HL-60 (cell line): ENCODE measurements at regions not wholly inside any gene's neighbourhood (a gene's known extent, or its start where the extent isn't known, plus 50 kb on each side); places are given as distances from the start of the nearest gene placed in this dataset.

ENCODE experiments used
- DNase-seq, 2 experiments: peaks; one replicate each; pipeline ENCODE4 v3.0.0-alpha.2; 2010 to 2020; ENCODE audit warnings: low read depth in 1 of 2, low spot score in 1 of 2
- H3K27ac ChIP-seq: fragments of 250-450 bp; sonication (Bioruptor Pico); replicated peaks from 2 replicates; pipeline ENCODE4 v1.5.1; 2020; ENCODE audit warnings: mild to moderate bottlenecking, moderate library complexity
- H3K27me3 ChIP-seq: fragments of 250-450 bp; sonication (Bioruptor Pico); 2 replicates; pipeline ENCODE4 v1.5.1; 2021; ENCODE audit warnings: mild to moderate bottlenecking, moderate library complexity; ENCODE audit not compliant: insufficient read depth, poor library complexity, severe bottlenecking
- H3K4me3 ChIP-seq: replicated peaks from 2 replicates; pipeline ENCODE4 v1.5.1; 2011; ENCODE audit warnings: mild to moderate bottlenecking, control low read depth, low read length; ENCODE audit not compliant: insufficient read depth
- CTCF ChIP-seq: IDR thresholded peaks from one replicate; pipeline ENCODE4 v1.5.1; 2011; ENCODE audit warnings: low read length, control low read depth, inconsistent platforms; ENCODE audit not compliant: insufficient read depth
- GABPA ChIP-seq: IDR thresholded peaks from 2 replicates; pipeline ENCODE4 v1.6.1; 2012; ENCODE audit warnings: low read depth
- POLR2AphosphoS5 ChIP-seq: IDR thresholded peaks from 2 replicates; pipeline ENCODE4 v1.6.1; 2012; ENCODE audit warnings: low read depth
- SPI1 ChIP-seq: IDR thresholded peaks from 2 replicates; pipeline ENCODE4 v1.6.1; 2012; ENCODE audit warnings: low read depth, mild to moderate bottlenecking, borderline replicate concordance
- TF ChIP-seq, protein P1 (sequence below): IDR thresholded peaks from 2 replicates; pipeline ENCODE4 v1.6.1; 2012; ENCODE audit warnings: low read depth; ENCODE audit not compliant: insufficient replicate concordance

GRCh38 chr11:121385688-121386087 lies 66.4 kb upstream of the SORL1 start:
- H3K4me3 ChIP-seq, result no peak overlapping the region
- no peaks in the 10 kb centered on the region for H3K27me3 ChIP-seq
- no peak overlapping the region for H3K27ac ChIP-seq
- DNase-seq, result no peak
- TF ChIP-seq, protein P1, sequence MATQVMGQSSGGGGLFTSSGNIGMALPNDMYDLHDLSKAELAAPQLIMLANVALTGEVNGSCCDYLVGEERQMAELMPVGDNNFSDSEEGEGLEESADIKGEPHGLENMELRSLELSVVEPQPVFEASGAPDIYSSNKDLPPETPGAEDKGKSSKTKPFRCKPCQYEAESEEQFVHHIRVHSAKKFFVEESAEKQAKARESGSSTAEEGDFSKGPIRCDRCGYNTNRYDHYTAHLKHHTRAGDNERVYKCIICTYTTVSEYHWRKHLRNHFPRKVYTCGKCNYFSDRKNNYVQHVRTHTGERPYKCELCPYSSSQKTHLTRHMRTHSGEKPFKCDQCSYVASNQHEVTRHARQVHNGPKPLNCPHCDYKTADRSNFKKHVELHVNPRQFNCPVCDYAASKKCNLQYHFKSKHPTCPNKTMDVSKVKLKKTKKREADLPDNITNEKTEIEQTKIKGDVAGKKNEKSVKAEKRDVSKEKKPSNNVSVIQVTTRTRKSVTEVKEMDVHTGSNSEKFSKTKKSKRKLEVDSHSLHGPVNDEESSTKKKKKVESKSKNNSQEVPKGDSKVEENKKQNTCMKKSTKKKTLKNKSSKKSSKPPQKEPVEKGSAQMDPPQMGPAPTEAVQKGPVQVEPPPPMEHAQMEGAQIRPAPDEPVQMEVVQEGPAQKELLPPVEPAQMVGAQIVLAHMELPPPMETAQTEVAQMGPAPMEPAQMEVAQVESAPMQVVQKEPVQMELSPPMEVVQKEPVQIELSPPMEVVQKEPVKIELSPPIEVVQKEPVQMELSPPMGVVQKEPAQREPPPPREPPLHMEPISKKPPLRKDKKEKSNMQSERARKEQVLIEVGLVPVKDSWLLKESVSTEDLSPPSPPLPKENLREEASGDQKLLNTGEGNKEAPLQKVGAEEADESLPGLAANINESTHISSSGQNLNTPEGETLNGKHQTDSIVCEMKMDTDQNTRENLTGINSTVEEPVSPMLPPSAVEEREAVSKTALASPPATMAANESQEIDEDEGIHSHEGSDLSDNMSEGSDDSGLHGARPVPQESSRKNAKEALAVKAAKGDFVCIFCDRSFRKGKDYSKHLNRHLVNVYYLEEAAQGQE, result no peak
- TF ChIP-seq GABPA (no peak), SPI1 (no peak), POLR2AphosphoS5 (no peak), CTCF (no peak)
